Activated B cell treated with CpG ODN at 0.5 μM for 24 hours (primary cell): ENCODE measurements at regions not wholly inside any gene's neighbourhood (a gene's known extent, or its start where the extent isn't known, plus 50 kb on each side); places are given as distances from the start of the nearest gene placed in this dataset.

ENCODE experiments used
- ATAC-seq: fragments of 200-7000 bp; cut with Tn5 transposase; one replicate; pipeline ENCODE4 v1.10.0; 2021; ENCODE audit warnings: low read depth, mild to moderate bottlenecking, moderate library complexity
- CTCF ChIA-PET: fragments of 350-600 bp; sonication (Branson Sonifier 250); formaldehyde crosslinking; loops from one replicate; lab custom pipeline; 2021; ENCODE audit warnings: antibody characterized with exemption; lab: Charles Lee
- POLR2A ChIA-PET: fragments of 350-600 bp; sonication (Branson Sonifier 250); formaldehyde crosslinking; loops from one replicate; lab custom pipeline; 2021; ENCODE audit warnings: antibody characterized with exemption; lab: Charles Lee
- DNase-seq: peaks from one replicate; pipeline ENCODE4 v3.0.0; 2022
- H3K27ac Mint-ChIP-seq: one replicate; pipeline ENCODE4 v1.8.0; 2020; ENCODE audit warnings: mixed read lengths
- H3K27me3 Mint-ChIP-seq: one replicate; pipeline ENCODE4 v1.8.0; 2021; ENCODE audit warnings: mixed read lengths
- H3K36me3 Mint-ChIP-seq: one replicate; pipeline ENCODE4 v1.8.0; 2021; ENCODE audit warnings: low read depth, mixed read lengths
- H3K4me1 Mint-ChIP-seq: one replicate; pipeline ENCODE4 v1.8.0; 2021; ENCODE audit warnings: mixed read lengths
- H3K4me3 Mint-ChIP-seq: one replicate; pipeline ENCODE4 v1.8.0; 2020; ENCODE audit warnings: mild to moderate bottlenecking, mixed read lengths
- H3K9me3 Mint-ChIP-seq: one replicate; pipeline ENCODE4 v1.8.0; 2020; ENCODE audit warnings: mixed read lengths
- CTCF ChIP-seq: fragments of 200-600 bp; IDR thresholded peaks from one replicate; pipeline ENCODE4 v1.8.0; 2022; ENCODE audit warnings: antibody characterized with exemption, mild to moderate bottlenecking
- intact Hi-C: fragments of 100-400 bp; cut with micrococcal nuclease; formaldehyde crosslinking; loops from one replicate; pipeline ENCODE4 v1.15.1; 2024

GRCh38 chr7:112881-113280 is 79.5 kb upstream of the FAM20C start:
- POLR2A ChIA-PET, result no interaction called here
- H3K4me1 Mint-ChIP-seq, result no peaks in the 10 kb centered on the region
- CTCF ChIA-PET, result no interaction called here
- intact Hi-C loops, result no loop called here
- peaks cover 21% of the 10 kb centered on the region for H3K9me3 Mint-ChIP-seq
- no peaks in the 10 kb centered on the region for H3K36me3 Mint-ChIP-seq
- peaks cover 14% of the 10 kb centered on the region for H3K27me3 Mint-ChIP-seq
- ATAC-seq (no peak), DNase-seq (no peak)
- H3K27ac Mint-ChIP-seq, result no peak overlapping the region
- H3K4me3 Mint-ChIP-seq, result no peak overlapping the region
- TF ChIP-seq CTCF, result no peak

- H3K36me3 Mint-ChIP-seq, result no peaks in the 10 kb centered on the region
- ChIA-PET CTCF (no interaction called here), POLR2A (no interaction called here)
- no peak for TF ChIP-seq CTCF
- no peak overlapping the region for H3K27ac Mint-ChIP-seq
- intact Hi-C loops, result no loop called here
- ATAC-seq, result no peak
- H3K27me3 Mint-ChIP-seq, result peaks cover 23% of the 10 kb centered on the region
- no peak overlapping the region for H3K4me3 Mint-ChIP-seq
- no peak for DNase-seq
- H3K4me1 Mint-ChIP-seq, result no peaks in the 10 kb centered on the region
- H3K9me3 Mint-ChIP-seq, result peaks cover 21% of the 10 kb centered on the region
Measured at GRCh38 chr7:115274-115911, 77.0 kb upstream of the FAM20C start.

GRCh38 chr7:116188-116981 is 76.0 kb upstream of the FAM20C start:
- H3K4me3 Mint-ChIP-seq, result no peak overlapping the region
- H3K36me3 Mint-ChIP-seq, result no peaks in the 10 kb centered on the region
- ChIA-PET CTCF (no interaction called here), POLR2A (no interaction called here)
- TF ChIP-seq CTCF, result no peak
- peaks cover 23% of the 10 kb centered on the region for H3K27me3 Mint-ChIP-seq
- H3K9me3 Mint-ChIP-seq, result peaks cover 21% of the 10 kb centered on the region
- intact Hi-C loops, result no loop called here
- ATAC-seq (no peak), DNase-seq (no peak)
- no peak overlapping the region for H3K27ac Mint-ChIP-seq
- H3K4me1 Mint-ChIP-seq, result no peaks in the 10 kb centered on the region

- ATAC-seq (no peak), DNase-seq (no peak)
- Mint-ChIP-seq H3K36me3 (no peaks in the 10 kb centered on the region), H3K27me3 (peaks cover 23% of the 10 kb centered on the region), H3K4me1 (no peaks in the 10 kb centered on the region), H3K27ac (no peak overlapping the region), H3K4me3 (no peak overlapping the region), H3K9me3 (peaks cover 10% of the 10 kb centered on the region)
- ChIA-PET POLR2A (no interaction called here), CTCF (no interaction called here)
- intact Hi-C loops, result no loop called here
- TF ChIP-seq CTCF, result no peak
Measured at GRCh38 chr7:117836-118614, 74.3 kb upstream of the FAM20C start.
